ENCODE measurements at regions not wholly inside any gene's neighbourhood (a gene's known extent, or its start where the extent isn't known, plus 50 kb on each side); places are given as distances from the start of the nearest gene placed in this dataset.
A peak's percentile ranks its signal among the peaks of the same experiment; 100 is the strongest.

DNA sequence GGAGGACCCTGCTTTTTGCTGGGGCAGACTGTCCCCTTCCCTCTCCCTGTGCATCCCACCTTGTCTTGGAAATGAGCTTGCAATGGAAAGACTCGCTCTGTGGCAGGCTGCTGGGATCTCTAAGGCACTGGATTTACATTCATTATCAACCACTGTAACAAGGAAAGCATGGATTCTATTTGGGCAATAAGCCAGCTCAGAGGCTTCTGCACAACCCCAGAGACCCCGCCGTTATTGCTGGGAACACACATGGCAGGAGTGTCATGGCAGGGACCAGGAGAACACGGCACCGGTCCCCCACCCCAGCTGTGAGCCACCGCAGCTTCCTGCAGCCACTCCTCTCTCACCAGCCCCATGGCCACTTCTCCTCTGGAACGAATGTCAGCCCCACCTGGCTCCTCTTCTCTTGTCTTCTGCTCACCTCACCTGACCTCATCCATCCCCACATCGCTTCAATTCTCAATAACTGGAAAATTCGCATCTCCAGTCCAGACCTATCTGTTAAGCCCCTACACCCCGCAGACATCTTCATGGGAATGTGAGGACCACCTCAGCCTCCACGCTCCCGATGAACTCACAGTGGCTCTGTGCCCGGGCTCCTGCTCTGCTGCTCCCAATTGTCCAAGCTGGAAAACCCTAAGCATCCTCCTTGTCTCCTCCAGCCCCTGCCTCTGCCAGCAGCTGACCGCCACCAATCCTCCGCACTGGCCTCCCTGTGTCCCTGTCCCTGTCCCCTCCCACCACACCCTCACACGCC lies 181.5 kb downstream of the USP12 start:
- FAIRE-seq (no peak), DNase-seq (ENCODE audit: insufficient read length, low spot score) (no peak)
- TF ChIP-seq CTCF (IDR thresholded peaks at IDR 0.05; ENCODE audit: insufficient read depth, missing control alignments): no peak

DNA sequence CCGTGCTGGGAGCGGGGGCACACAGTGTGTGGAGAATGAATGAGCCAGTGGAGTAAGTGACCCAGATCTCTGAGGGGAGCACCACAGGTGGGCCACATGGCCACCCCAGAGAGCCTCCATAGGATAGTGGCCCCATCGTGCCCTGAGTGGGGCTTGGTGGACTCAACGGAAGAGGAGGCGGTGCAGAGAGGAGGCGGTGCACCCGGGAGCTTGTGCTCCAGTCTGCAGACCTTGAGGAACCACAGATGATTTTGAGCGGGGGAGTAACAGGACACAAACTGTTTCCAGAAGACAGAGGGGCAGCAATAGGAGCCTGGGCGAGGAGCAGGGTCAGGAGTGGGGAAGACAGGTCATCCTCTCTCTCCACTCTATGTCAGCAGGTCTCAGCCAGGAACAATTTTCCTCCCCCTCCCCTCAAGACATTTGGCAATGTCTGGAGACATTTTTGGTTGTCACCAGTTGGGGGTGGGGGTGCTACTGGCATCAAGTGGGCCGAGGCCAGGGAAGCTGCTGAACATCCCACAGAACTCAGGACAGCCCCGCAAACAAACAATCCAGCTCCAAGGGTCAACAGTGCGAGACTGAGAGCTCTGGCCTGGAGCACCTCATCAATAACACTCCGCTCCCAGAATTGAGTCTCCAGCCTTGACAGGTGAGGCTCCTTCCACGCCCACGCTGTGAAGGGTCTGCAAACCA lies 182.2 kb downstream of the USP12 start:
- FAIRE-seq (no peak), DNase-seq (ENCODE audit: insufficient read length, low spot score) (no peak)
- no peak for TF ChIP-seq CTCF (IDR thresholded peaks at IDR 0.05; ENCODE audit: insufficient read depth, missing control alignments)

- TF ChIP-seq CTCF (IDR thresholded peaks at IDR 0.05; ENCODE audit: insufficient read depth, missing control alignments): no peak
- FAIRE-seq: no peak
These were observed 183.4 kb downstream of the USP12 start for GRCh38 chr13:26988059-26988769.

GRCh38 chr13:26987486-26988013 lies 184.1 kb downstream of the USP12 start:
- no peak for FAIRE-seq
- no peak for DNase-seq (ENCODE audit: insufficient read length, low spot score)
- no peak for TF ChIP-seq CTCF (IDR thresholded peaks at IDR 0.05; ENCODE audit: insufficient read depth, missing control alignments)

More at GRCh38 chr13:26988059-26988769, 183.4 kb downstream of the USP12 start:
- no peak for DNase-seq (ENCODE audit: insufficient read length, low spot score)

GRCh38 chr13:26985285-26985878 lies 186.2 kb downstream of the USP12 start:
- DNase-seq (ENCODE audit: insufficient read length, low spot score) (no peak), FAIRE-seq (peak; percentile 76)
- TF ChIP-seq CTCF (IDR thresholded peaks at IDR 0.05; ENCODE audit: insufficient read depth, missing control alignments): peak; percentile 93

- FAIRE-seq (no peak), DNase-seq (ENCODE audit: insufficient read length, low spot score) (no peak)
- TF ChIP-seq CTCF (IDR thresholded peaks at IDR 0.05; ENCODE audit: insufficient read depth, missing control alignments): no peak
These were observed 187.3 kb downstream of the USP12 start for GRCh38 chr13:26984337-26984736.

Measured in D721Med (cell line).